HEK293 (cell line): ENCODE measurements at regions not wholly inside any gene's neighbourhood (a gene's known extent, or its start where the extent isn't known, plus 50 kb on each side); places are given as distances from the start of the nearest gene placed in this dataset.

Experiments used
- CTCF ChIA-PET: fragments of 350-600 bp; formaldehyde crosslinking; extraction: SDS; loops from one replicate; lab custom pipeline; 2021; ENCODE audit warnings: antibody characterized with exemption; lab: Yijun Ruan, JAX
- POLR2A ChIA-PET: fragments of 300-600 bp; formaldehyde crosslinking; extraction: SDS; loops from one replicate; lab custom pipeline; 2020; ENCODE audit warnings: antibody characterized with exemption, inconsistent platforms; lab: Yijun Ruan, JAX
- H3K27ac ChIP-seq: fragments of 200-500 bp; sonication (Bioruptor generic); 2 replicates; pipeline ENCODE4 v1.5.1; 2014; ENCODE audit warnings: low read depth, low read length, control low read depth, inconsistent platforms; ENCODE audit errors: extremely low read depth
- H3K36me3 ChIP-seq, 2 experiments: fragments of 200-500 bp in 1 of 2; sonication (Bioruptor generic) in 1 of 2; 1 replicate in 1 of 2; 2 replicates in 1 of 2; pipeline ENCODE4 v1.5.1; 2014 to 2017; ENCODE audit warnings: inconsistent platforms in 2 of 2, low read length in 2 of 2; ENCODE audit not compliant: control insufficient read depth in 2 of 2, insufficient read depth in 1 of 2
- H3K4me1 ChIP-seq: fragments of 200-500 bp; sonication (Bioruptor generic); 2 replicates; pipeline ENCODE4 v1.5.1; 2014; ENCODE audit warnings: mild to moderate bottlenecking, low read length, inconsistent platforms; ENCODE audit not compliant: control insufficient read depth, insufficient read depth
- H3K4me3 ChIP-seq: 2 replicates; pipeline ENCODE4 v1.5.1; 2011; ENCODE audit warnings: low read depth, mild to moderate bottlenecking, control low read depth, low read length, moderate library complexity
- H3K9me3 ChIP-seq: fragments of 200-500 bp; sonication (Bioruptor generic); 2 replicates; pipeline ENCODE4 v1.5.1; 2014; ENCODE audit warnings: low read depth, low read length, inconsistent platforms; ENCODE audit not compliant: control insufficient read depth, insufficient read depth
- EGR2 ChIP-seq: fragments of 450-650 bp; formaldehyde crosslinking; IDR thresholded peaks from 2 replicates; pipeline ENCODE4 v1.5.1; 2016; ENCODE audit warnings: low read depth, missing biosample characterization, missing genetic modification characterization
- ZBTB17 ChIP-seq: fragments of 450-650 bp; formaldehyde crosslinking; IDR thresholded peaks from 2 replicates; pipeline ENCODE4 v1.5.1; 2016; ENCODE audit warnings: missing biosample characterization, missing genetic modification characterization
- ZNF10 ChIP-seq: fragments of 450-650 bp; formaldehyde crosslinking; IDR thresholded peaks from 2 replicates; pipeline ENCODE4 v1.5.1; 2017; ENCODE audit warnings: missing biosample characterization, missing genetic modification characterization
- ZNF112 ChIP-seq: fragments of 450-650 bp; formaldehyde crosslinking; IDR thresholded peaks from 2 replicates; pipeline ENCODE4 v1.5.0; 2017; ENCODE audit warnings: missing biosample characterization, missing genetic modification characterization
- ZNF174 ChIP-seq: fragments of 450-650 bp; formaldehyde crosslinking; IDR thresholded peaks from 2 replicates; pipeline ENCODE4 v1.5.0; 2017; ENCODE audit warnings: missing biosample characterization, mild to moderate bottlenecking, missing genetic modification characterization
- ZNF202 ChIP-seq: fragments of 450-650 bp; formaldehyde crosslinking; IDR thresholded peaks from 2 replicates; pipeline ENCODE4 v1.5.1; 2016; ENCODE audit warnings: missing biosample characterization, missing genetic modification characterization, borderline replicate concordance
- ZNF23 ChIP-seq: fragments of 450-650 bp; formaldehyde crosslinking; IDR thresholded peaks from 2 replicates; pipeline ENCODE4 v1.5.1; 2016; ENCODE audit warnings: missing biosample characterization, missing genetic modification characterization, borderline replicate concordance
- ZNF433 ChIP-seq: fragments of 450-650 bp; formaldehyde crosslinking; IDR thresholded peaks from 2 replicates; pipeline ENCODE4 v1.5.1; 2016; ENCODE audit warnings: missing biosample characterization, missing genetic modification characterization, low read depth
- ZNF514 ChIP-seq: fragments of 450-650 bp; formaldehyde crosslinking; IDR thresholded peaks from 2 replicates; pipeline ENCODE4 v1.5.1; 2016; ENCODE audit warnings: missing biosample characterization, missing genetic modification characterization
- ZNF529 ChIP-seq: fragments of 450-650 bp; formaldehyde crosslinking; IDR thresholded peaks from 2 replicates; pipeline ENCODE4 v1.5.1; 2017; ENCODE audit warnings: missing genetic modification characterization, missing biosample characterization; ENCODE audit not compliant: insufficient replicate concordance
- ZNF530 ChIP-seq: fragments of 450-650 bp; formaldehyde crosslinking; IDR thresholded peaks from 2 replicates; pipeline ENCODE4 v1.5.1; 2016; ENCODE audit warnings: low read depth, missing biosample characterization, missing genetic modification characterization
- ZNF561 ChIP-seq: fragments of 450-650 bp; IDR thresholded peaks from 2 replicates; pipeline ENCODE4 v1.5.1; 2018; ENCODE audit warnings: missing biosample characterization, missing genetic modification characterization, borderline replicate concordance
- ZNF623 ChIP-seq: fragments of 450-650 bp; formaldehyde crosslinking; IDR thresholded peaks from 2 replicates; pipeline ENCODE4 v1.5.1; 2016; ENCODE audit warnings: missing biosample characterization, missing genetic modification characterization
- TF ChIP-seq, protein P1 (sequence below): fragments of 450-650 bp; IDR thresholded peaks from 2 replicates; pipeline ENCODE4 v1.5.1; 2018; ENCODE audit warnings: missing biosample characterization, missing genetic modification characterization
- TF ChIP-seq, protein P2 (sequence below): fragments of 450-650 bp; formaldehyde crosslinking; IDR thresholded peaks from 2 replicates; pipeline ENCODE4 v1.5.1; 2016; ENCODE audit warnings: missing biosample characterization, missing genetic modification characterization
- TF ChIP-seq, protein P3 (sequence below): fragments of 450-650 bp; formaldehyde crosslinking; IDR thresholded peaks from 2 replicates; pipeline ENCODE4 v1.5.1; 2017; ENCODE audit warnings: missing biosample characterization, missing genetic modification characterization
- TF ChIP-seq, protein P4 (sequence below): fragments of 450-650 bp; formaldehyde crosslinking; IDR thresholded peaks from 2 replicates; pipeline ENCODE4 v1.5.1; 2016; ENCODE audit warnings: missing biosample characterization, missing genetic modification characterization
- TF ChIP-seq, protein P5 (sequence below): fragments of 450-650 bp; formaldehyde crosslinking; IDR thresholded peaks from 2 replicates; pipeline ENCODE4 v1.5.1; 2016; ENCODE audit warnings: missing biosample characterization, missing genetic modification characterization, borderline replicate concordance
- TF ChIP-seq, protein P6 (sequence below): fragments of 450-650 bp; formaldehyde crosslinking; IDR thresholded peaks from 2 replicates; pipeline ENCODE4 v1.5.1; 2016; ENCODE audit warnings: missing biosample characterization, missing genetic modification characterization
- TF ChIP-seq, protein P7 (sequence below): fragments of 450-650 bp; formaldehyde crosslinking; IDR thresholded peaks from 2 replicates; pipeline ENCODE4 v1.5.1; 2017; ENCODE audit warnings: missing biosample characterization, missing genetic modification characterization

DNA sequence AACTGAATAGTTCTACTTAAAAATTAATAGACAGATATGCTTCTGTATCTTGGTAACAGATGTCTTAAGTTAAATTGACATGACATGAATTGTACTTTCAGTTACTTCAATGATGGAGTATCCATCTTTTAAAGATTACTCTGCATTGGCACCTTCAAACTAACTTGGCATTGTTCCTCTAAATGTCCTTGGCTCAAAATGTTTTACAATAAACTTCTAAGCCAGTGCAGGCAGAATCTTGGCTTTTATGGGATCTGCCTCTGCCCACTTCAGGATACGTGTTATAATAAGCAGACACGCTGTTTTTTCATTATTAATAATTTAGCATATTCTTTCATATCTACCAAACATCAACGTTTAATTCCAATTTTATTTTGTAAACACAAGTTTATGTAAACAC is 873.4 kb upstream of the ADAMTS5 start:
- H3K4me1 ChIP-seq = no peaks in the 10 kb centered on the region
- H3K36me3 ChIP-seq = no peaks in the 10 kb centered on the region
- H3K4me3 ChIP-seq = no peak overlapping the region
- H3K9me3 ChIP-seq = no peaks in the 10 kb centered on the region
- ChIA-PET POLR2A (no interaction called here), CTCF (no interaction called here)
- no peak overlapping the region for H3K27ac ChIP-seq
- no peak for TF ChIP-seq EGR2 (tag by site-specific recombination)
- TF ChIP-seq, protein P1, sequence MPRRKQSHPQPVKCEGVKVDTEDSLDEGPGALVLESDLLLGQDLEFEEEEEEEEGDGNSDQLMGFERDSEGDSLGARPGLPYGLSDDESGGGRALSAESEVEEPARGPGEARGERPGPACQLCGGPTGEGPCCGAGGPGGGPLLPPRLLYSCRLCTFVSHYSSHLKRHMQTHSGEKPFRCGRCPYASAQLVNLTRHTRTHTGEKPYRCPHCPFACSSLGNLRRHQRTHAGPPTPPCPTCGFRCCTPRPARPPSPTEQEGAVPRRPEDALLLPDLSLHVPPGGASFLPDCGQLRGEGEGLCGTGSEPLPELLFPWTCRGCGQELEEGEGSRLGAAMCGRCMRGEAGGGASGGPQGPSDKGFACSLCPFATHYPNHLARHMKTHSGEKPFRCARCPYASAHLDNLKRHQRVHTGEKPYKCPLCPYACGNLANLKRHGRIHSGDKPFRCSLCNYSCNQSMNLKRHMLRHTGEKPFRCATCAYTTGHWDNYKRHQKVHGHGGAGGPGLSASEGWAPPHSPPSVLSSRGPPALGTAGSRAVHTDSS = no peak
- no peak for TF ChIP-seq ZNF112 (tag by site-specific recombination)
- no peak for TF ChIP-seq ZNF623 (tag by site-specific recombination)
- TF ChIP-seq, protein P2, sequence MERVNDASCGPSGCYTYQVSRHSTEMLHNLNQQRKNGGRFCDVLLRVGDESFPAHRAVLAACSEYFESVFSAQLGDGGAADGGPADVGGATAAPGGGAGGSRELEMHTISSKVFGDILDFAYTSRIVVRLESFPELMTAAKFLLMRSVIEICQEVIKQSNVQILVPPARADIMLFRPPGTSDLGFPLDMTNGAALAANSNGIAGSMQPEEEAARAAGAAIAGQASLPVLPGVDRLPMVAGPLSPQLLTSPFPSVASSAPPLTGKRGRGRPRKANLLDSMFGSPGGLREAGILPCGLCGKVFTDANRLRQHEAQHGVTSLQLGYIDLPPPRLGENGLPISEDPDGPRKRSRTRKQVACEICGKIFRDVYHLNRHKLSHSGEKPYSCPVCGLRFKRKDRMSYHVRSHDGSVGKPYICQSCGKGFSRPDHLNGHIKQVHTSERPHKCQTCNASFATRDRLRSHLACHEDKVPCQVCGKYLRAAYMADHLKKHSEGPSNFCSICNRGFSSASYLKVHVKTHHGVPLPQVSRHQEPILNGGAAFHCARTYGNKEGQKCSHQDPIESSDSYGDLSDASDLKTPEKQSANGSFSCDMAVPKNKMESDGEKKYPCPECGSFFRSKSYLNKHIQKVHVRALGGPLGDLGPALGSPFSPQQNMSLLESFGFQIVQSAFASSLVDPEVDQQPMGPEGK = no peak
- no peak for TF ChIP-seq ZNF530 (tag by site-specific recombination)
- no peak for TF ChIP-seq ZNF23
- TF ChIP-seq ZNF433 (tag by site-specific recombination) = no peak
- TF ChIP-seq, protein P3, sequence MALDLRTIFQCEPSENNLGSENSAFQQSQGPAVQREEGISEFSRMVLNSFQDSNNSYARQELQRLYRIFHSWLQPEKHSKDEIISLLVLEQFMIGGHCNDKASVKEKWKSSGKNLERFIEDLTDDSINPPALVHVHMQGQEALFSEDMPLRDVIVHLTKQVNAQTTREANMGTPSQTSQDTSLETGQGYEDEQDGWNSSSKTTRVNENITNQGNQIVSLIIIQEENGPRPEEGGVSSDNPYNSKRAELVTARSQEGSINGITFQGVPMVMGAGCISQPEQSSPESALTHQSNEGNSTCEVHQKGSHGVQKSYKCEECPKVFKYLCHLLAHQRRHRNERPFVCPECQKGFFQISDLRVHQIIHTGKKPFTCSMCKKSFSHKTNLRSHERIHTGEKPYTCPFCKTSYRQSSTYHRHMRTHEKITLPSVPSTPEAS (tag by site-specific recombination) = no peak
- TF ChIP-seq ZNF10 = no peak
- TF ChIP-seq, protein P4, sequence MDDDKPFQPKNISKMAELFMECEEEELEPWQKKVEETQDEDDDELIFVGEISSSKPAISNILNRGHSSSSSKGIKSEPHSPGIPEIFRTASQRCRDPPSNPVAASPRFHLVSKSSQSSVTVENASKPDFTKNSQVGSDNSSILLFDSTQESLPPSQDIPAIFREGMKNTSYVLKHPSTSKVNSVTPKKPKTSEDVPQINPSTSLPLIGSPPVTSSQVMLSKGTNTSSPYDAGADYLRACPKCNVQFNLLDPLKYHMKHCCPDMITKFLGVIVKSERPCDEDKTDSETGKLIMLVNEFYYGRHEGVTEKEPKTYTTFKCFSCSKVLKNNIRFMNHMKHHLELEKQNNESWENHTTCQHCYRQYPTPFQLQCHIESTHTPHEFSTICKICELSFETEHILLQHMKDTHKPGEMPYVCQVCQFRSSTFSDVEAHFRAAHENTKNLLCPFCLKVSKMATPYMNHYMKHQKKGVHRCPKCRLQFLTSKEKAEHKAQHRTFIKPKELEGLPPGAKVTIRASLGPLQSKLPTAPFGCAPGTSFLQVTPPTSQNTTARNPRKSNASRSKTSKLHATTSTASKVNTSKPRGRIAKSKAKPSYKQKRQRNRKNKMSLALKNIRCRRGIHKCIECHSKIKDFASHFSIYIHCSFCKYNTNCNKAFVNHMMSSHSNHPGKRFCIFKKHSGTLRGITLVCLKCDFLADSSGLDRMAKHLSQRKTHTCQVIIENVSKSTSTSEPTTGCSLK (tag by site-specific recombination) = no peak
- TF ChIP-seq, protein P5, sequence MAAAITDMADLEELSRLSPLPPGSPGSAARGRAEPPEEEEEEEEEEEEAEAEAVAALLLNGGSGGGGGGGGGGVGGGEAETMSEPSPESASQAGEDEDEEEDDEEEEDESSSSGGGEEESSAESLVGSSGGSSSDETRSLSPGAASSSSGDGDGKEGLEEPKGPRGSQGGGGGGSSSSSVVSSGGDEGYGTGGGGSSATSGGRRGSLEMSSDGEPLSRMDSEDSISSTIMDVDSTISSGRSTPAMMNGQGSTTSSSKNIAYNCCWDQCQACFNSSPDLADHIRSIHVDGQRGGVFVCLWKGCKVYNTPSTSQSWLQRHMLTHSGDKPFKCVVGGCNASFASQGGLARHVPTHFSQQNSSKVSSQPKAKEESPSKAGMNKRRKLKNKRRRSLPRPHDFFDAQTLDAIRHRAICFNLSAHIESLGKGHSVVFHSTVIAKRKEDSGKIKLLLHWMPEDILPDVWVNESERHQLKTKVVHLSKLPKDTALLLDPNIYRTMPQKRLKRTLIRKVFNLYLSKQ (tag by site-specific recombination) = no peak
- no peak for TF ChIP-seq ZNF174 (tag by site-specific recombination)
- TF ChIP-seq ZNF202 = no peak
- TF ChIP-seq ZNF529 (tag by site-specific recombination) = no peak
- TF ChIP-seq, protein P6, sequence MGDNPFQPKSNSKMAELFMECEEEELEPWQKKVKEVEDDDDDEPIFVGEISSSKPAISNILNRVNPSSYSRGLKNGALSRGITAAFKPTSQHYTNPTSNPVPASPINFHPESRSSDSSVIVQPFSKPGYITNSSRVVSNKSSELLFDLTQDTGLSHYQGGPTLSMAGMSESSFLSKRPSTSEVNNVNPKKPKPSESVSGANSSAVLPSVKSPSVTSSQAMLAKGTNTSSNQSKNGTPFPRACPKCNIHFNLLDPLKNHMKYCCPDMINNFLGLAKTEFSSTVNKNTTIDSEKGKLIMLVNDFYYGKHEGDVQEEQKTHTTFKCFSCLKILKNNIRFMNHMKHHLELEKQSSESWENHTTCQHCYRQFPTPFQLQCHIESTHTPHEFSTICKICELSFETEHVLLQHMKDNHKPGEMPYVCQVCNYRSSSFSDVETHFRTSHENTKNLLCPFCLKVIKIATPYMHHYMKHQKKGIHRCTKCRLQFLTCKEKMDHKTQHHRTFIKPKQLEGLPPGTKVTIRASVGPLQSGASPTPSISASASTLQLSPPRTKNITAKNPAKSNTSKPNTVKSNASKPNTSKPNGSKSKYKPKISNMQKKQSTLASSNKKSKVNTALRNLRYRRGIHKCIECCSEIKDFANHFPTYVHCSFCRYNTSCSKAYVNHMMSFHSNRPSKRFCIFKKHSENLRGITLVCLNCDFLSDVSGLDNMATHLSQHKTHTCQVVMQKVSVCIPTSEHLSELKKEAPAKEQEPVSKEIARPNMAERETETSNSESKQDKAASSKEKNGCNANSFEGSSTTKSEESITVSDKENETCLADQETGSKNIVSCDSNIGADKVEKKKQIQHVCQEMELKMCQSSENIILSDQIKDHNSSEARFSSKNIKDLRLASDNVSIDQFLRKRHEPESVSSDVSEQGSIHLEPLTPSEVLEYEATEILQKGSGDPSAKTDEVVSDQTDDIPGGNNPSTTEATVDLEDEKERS (tag by site-specific recombination) = no peak
- no peak for TF ChIP-seq ZNF561 (tag by site-specific recombination)
- TF ChIP-seq ZNF514 = no peak
- TF ChIP-seq ZBTB17 (tag by site-specific recombination) = no peak
- TF ChIP-seq, protein P7, sequence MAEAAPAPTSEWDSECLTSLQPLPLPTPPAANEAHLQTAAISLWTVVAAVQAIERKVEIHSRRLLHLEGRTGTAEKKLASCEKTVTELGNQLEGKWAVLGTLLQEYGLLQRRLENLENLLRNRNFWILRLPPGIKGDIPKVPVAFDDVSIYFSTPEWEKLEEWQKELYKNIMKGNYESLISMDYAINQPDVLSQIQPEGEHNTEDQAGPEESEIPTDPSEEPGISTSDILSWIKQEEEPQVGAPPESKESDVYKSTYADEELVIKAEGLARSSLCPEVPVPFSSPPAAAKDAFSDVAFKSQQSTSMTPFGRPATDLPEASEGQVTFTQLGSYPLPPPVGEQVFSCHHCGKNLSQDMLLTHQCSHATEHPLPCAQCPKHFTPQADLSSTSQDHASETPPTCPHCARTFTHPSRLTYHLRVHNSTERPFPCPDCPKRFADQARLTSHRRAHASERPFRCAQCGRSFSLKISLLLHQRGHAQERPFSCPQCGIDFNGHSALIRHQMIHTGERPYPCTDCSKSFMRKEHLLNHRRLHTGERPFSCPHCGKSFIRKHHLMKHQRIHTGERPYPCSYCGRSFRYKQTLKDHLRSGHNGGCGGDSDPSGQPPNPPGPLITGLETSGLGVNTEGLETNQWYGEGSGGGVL (tag by site-specific recombination) = no peak
- TF ChIP-seq, all 188 proteins: peak for 0
